BE2C (cell line): ENCODE measurements at regions not wholly inside any gene's neighbourhood (a gene's known extent, or its start where the extent isn't known, plus 50 kb on each side); places are given as distances from the start of the nearest gene placed in this dataset.

ENCODE experiments used
- DNase-seq: peaks from one replicate; pipeline ENCODE4 v3.0.0-alpha.2; 2020
- H3K27me3 ChIP-seq: fragments of 250-450 bp; sonication (Bioruptor Pico); 2 replicates; pipeline ENCODE4 v1.5.1; 2020; ENCODE audit warnings: mild to moderate bottlenecking
- H3K36me3 ChIP-seq: fragments of 250-450 bp; sonication (Bioruptor Pico); 2 replicates; pipeline ENCODE4 v1.5.1; 2020; ENCODE audit warnings: mild to moderate bottlenecking
- H3K4me1 ChIP-seq: fragments of 250-450 bp; sonication (Bioruptor Pico); 2 replicates; pipeline ENCODE4 v1.5.1; 2020
- H3K4me3 ChIP-seq: 2 replicates; pipeline ENCODE4 v1.5.1; 2011; ENCODE audit warnings: low read depth, low read length
- H3K9me3 ChIP-seq: fragments of 250-450 bp; sonication (Bioruptor Pico); 2 replicates; pipeline ENCODE4 v1.5.1; 2020
- TF ChIP-seq, protein P1 (sequence below): IDR thresholded peaks from 2 replicates; pipeline ENCODE4 v1.5.1; 2012; ENCODE audit warnings: mild to moderate bottlenecking, low read depth, low read length

DNA sequence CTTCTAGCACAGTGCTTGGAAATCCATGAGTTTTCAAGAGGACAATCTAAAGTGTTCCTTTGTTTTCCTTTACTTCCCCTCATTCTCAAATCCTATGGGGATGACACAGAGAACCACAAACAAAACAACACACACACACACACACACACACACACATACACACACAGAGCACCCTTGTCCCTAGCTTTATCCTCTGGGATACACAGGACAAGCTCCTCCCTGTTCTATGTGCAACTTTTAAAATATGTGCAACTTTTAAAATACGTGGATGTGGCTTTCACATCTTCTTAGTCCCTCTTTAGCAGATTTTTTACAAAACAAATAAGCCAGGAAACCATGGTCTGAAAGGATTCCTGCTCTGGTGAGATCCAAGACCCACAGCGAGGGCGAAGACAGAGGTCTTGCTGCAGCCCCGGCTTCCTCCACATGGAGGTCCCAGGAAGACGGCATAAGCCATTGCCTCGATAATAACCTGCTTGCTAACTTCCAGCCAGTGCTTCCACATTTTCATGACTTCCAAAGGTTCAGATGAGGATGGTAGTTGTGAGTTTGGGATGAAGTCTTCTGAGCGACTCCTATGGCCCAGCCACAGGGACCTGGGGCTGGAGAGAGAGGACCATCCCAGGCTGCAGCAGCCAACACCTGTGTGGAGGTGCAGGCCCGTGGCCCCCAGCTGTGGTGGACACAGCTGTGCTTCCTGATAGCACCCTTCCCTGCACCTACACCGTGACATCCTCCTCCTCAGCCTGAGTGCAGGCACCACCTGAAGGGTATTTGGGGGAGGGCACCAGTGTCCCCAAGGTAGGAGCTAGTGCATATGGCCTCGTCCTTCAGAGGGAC lies 62.8 kb upstream of the CD93 start:
- TF ChIP-seq, protein P1, sequence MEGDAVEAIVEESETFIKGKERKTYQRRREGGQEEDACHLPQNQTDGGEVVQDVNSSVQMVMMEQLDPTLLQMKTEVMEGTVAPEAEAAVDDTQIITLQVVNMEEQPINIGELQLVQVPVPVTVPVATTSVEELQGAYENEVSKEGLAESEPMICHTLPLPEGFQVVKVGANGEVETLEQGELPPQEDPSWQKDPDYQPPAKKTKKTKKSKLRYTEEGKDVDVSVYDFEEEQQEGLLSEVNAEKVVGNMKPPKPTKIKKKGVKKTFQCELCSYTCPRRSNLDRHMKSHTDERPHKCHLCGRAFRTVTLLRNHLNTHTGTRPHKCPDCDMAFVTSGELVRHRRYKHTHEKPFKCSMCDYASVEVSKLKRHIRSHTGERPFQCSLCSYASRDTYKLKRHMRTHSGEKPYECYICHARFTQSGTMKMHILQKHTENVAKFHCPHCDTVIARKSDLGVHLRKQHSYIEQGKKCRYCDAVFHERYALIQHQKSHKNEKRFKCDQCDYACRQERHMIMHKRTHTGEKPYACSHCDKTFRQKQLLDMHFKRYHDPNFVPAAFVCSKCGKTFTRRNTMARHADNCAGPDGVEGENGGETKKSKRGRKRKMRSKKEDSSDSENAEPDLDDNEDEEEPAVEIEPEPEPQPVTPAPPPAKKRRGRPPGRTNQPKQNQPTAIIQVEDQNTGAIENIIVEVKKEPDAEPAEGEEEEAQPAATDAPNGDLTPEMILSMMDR: no peak
- DNase-seq: no peak
- Histone ChIP-seq H3K9me3 (no peaks in the 10 kb centered on the region), H3K27me3 (no peaks in the 10 kb centered on the region), H3K4me1 (no peaks in the 10 kb centered on the region), H3K4me3 (no peak overlapping the region), H3K36me3 (no peaks in the 10 kb centered on the region)

DNA sequence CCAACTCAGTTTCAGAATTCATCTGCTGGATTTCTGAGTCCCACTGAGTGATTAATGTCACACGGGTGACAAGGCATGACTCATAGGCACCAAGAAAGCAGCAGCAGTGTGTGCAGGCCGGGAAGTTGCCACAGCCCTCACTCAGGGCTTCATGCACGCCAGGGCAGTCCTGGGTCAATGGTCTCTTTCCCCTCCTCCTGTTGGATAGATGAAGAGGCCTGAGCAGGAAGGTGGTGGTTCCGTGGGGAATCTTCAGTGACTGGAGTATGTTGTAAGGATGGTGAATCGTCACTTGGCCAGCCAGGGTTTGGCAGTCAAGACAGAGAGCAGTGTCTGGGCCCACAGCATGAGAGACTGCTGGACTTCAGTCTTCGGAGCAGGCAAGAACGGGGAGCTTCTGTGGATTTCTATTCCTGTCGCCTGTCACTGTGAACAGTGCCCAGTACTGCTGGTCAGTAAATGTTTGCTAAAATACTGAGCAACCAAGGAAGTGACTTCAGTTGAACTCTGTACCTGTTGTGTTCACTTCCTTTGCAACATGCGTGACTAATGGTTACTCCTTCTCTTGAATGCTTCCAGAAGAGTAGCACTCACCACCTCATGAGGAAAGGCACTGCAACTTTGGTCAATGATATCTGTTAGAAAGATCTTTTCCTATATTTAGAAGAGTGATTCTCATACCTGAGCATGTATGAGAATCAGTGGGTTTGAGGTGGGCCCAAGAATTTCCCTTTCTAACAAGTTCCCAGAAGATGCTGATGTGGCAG lies 62.0 kb upstream of the CD93 start:
- TF ChIP-seq, protein P1: no peak
- Histone ChIP-seq H3K27me3 (no peaks in the 10 kb centered on the region), H3K9me3 (no peaks in the 10 kb centered on the region), H3K4me3 (no peak overlapping the region), H3K36me3 (no peaks in the 10 kb centered on the region), H3K4me1 (no peaks in the 10 kb centered on the region)
- no peak for DNase-seq

DNA sequence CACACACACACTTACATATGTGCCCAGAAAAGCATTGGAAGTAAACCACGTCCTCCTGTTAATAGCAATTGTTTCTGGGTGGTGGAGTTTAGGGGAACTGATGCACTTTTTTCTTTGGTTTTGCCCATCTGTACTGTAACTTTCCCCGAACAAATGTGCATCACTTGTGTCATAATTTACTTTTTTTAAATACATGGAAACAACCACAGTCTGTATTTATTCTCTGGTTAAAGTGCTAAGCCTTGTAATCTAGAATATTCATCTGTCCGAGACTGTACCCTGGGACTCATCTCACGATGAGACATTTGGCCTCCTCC lies 61.5 kb upstream of the CD93 start:
- Histone ChIP-seq H3K36me3 (no peaks in the 10 kb centered on the region), H3K4me1 (no peaks in the 10 kb centered on the region), H3K27me3 (no peaks in the 10 kb centered on the region), H3K4me3 (no peak overlapping the region), H3K9me3 (no peaks in the 10 kb centered on the region)
- TF ChIP-seq, protein P1: no peak
- DNase-seq: no peak

DNA sequence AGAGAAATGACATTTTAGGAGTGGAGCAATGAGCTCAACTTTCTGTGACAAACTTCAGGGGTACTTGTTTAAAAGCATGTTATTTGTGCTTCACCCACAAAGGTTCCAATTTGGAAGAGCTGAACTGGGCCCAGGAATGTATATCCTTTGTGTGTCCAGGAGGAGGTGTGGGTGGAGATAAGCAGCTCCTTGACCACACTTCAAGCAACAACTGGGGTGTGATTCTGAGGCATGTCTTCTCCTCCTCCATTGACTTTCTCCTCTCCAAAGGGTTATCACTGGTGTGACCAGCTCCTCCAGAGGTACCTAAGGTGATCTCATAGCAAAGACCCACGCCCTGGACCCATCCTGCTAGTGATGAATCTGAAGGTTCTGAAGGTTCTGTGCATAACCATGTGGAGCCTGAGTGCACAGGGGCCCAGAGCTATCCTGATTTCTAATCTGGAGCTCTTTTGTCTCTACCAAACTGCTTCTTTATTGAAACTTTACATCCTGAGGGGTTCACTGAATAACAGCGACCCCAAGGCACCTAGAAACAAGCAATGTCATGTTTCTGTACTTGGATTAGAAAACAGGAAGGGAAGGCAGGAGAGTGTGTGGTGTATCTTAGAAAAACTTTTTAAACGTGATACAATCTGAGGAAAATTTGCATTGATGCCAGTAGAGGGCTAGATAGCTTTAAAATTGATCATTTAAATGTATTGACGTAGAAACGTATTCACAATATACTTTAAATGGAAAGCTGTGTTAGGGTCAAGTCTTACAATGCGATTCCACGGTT lies 60.9 kb upstream of the CD93 start:
- TF ChIP-seq, protein P1: no peak

DNA sequence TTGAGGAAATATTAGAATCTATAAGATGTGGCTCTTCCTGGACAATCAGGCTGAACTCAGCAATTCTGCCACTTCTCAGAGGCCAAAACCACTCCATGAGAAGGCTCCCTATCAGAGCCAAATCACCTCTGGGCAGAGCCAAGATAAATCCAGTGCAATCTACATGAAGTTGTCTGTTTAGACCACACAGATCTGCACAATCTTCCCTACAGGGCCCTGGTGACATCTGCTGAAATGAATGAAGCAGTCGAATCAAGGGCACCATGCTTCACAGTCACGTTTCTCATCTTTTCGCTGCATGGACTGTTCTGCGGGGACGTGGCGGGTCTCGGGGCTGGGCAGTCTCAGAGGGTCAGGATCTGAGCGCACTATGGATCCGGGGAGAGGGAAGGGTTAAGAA lies 60.1 kb upstream of the CD93 start:
- Histone ChIP-seq H3K9me3 (no peaks in the 10 kb centered on the region), H3K36me3 (no peaks in the 10 kb centered on the region), H3K4me1 (no peaks in the 10 kb centered on the region), H3K4me3 (no peak overlapping the region), H3K27me3 (no peaks in the 10 kb centered on the region)
- TF ChIP-seq, protein P1: no peak
- DNase-seq: no peak

More for the DNA sequence above, 60.9 kb upstream of the CD93 start:
- no peak overlapping the region for H3K4me3 ChIP-seq
- H3K36me3 ChIP-seq: no peaks in the 10 kb centered on the region
- DNase-seq: no peak
- no peaks in the 10 kb centered on the region for H3K9me3 ChIP-seq
- no peaks in the 10 kb centered on the region for H3K4me1 ChIP-seq
- no peaks in the 10 kb centered on the region for H3K27me3 ChIP-seq
